ENCODE measurements at regions not wholly inside any gene's neighbourhood (a gene's known extent, or its start where the extent isn't known, plus 50 kb on each side); places are given as distances from the start of the nearest gene placed in this dataset.
"Not testable (repeated sequence)": the region's sequence is repeated elsewhere in the genome, so short reads cannot be mapped to it uniquely, and the experiment has no call there.

- DNase-seq (ENCODE audit: low read depth in 2 of 2, low spot score in 1 of 2) = no peak
Observed at GRCh38 chrX:1103360-1103759, 109.1 kb downstream of the CRLF2 start.

GRCh38 chrX:1102786-1103185 is 109.7 kb downstream of the CRLF2 start:
- no peak for DNase-seq (ENCODE audit: low read depth in 2 of 2, low spot score in 1 of 2)

GRCh38 chrX:1102221-1102620 is 110.2 kb downstream of the CRLF2 start:
- DNase-seq (ENCODE audit: low read depth in 2 of 2, low spot score in 1 of 2) = not testable (repeated sequence)

- DNase-seq (ENCODE audit: low read depth in 2 of 2, low spot score in 1 of 2) = no peak
Observed at GRCh38 chrX:1099146-1099770, 113.2 kb downstream of the CRLF2 start.

GRCh38 chrX:1097328-1097727 is 115.1 kb downstream of the CRLF2 start:
- no peak for DNase-seq (ENCODE audit: low read depth in 2 of 2, low spot score in 1 of 2)

- DNase-seq (ENCODE audit: low read depth in 2 of 2, low spot score in 1 of 2) = no peak
Observed at GRCh38 chrX:1094566-1095333, 117.7 kb downstream of the CRLF2 start.

- DNase-seq (ENCODE audit: low read depth in 2 of 2, low spot score in 1 of 2) = no peak
Observed at GRCh38 chrX:1093586-1094421, 118.6 kb downstream of the CRLF2 start.

GRCh38 chrX:1093121-1093520 is 119.3 kb downstream of the CRLF2 start:
- no peak for DNase-seq (ENCODE audit: low read depth in 2 of 2, low spot score in 1 of 2)

GRCh38 chrX:1086444-1087409 is 125.7 kb downstream of the CRLF2 start:
- no peak for DNase-seq (ENCODE audit: low read depth in 2 of 2, low spot score in 1 of 2)

- DNase-seq (ENCODE audit: low read depth in 2 of 2, low spot score in 1 of 2) = not testable (repeated sequence)
Observed at GRCh38 chrX:1085871-1086270, 126.6 kb downstream of the CRLF2 start.

GRCh38 chrX:1084689-1085088 is 127.8 kb downstream of the CRLF2 start:
- no peak for DNase-seq (ENCODE audit: low read depth in 2 of 2, low spot score in 1 of 2)

- no peak for DNase-seq (ENCODE audit: low read depth in 2 of 2, low spot score in 1 of 2)
Observed at GRCh38 chrX:1076871-1077651, 135.4 kb downstream of the CRLF2 start.

GRCh38 chrX:1075741-1076140 is 136.7 kb downstream of the CRLF2 start:
- no peak for DNase-seq (ENCODE audit: low read depth in 2 of 2, low spot score in 1 of 2)

- DNase-seq (ENCODE audit: low read depth in 2 of 2, low spot score in 1 of 2) = no peak
Observed at GRCh38 chrX:1075156-1075555, 137.3 kb downstream of the CRLF2 start.

- no peak for DNase-seq (ENCODE audit: low read depth in 2 of 2, low spot score in 1 of 2)
Observed at GRCh38 chrX:1074755-1075154, 137.7 kb downstream of the CRLF2 start.

- no peak for DNase-seq (ENCODE audit: low read depth in 2 of 2, low spot score in 1 of 2)
Observed at GRCh38 chrX:1074172-1074571, 138.3 kb downstream of the CRLF2 start.

- DNase-seq (ENCODE audit: low read depth in 2 of 2, low spot score in 1 of 2) = no peak
Observed at GRCh38 chrX:1072637-1073377, 139.6 kb downstream of the CRLF2 start.

- DNase-seq (ENCODE audit: low read depth in 2 of 2, low spot score in 1 of 2) = no peak
Observed at GRCh38 chrX:1071351-1071750, 141.1 kb downstream of the CRLF2 start.

- no peak for DNase-seq (ENCODE audit: low read depth in 2 of 2, low spot score in 1 of 2)
Observed at GRCh38 chrX:1062351-1062750, 150.1 kb downstream of the CRLF2 start.

Data from stimulated activated CD8-positive, alpha-beta memory T cell treated with anti-CD3 and anti-CD28 coated beads, Interleukin-4, amount 100 ng/mL, for 4 hours (primary cell).